ENCODE measurements at regions not wholly inside any gene's neighbourhood (a gene's known extent, or its start where the extent isn't known, plus 50 kb on each side); places are given as distances from the start of the nearest gene placed in this dataset.

DNA sequence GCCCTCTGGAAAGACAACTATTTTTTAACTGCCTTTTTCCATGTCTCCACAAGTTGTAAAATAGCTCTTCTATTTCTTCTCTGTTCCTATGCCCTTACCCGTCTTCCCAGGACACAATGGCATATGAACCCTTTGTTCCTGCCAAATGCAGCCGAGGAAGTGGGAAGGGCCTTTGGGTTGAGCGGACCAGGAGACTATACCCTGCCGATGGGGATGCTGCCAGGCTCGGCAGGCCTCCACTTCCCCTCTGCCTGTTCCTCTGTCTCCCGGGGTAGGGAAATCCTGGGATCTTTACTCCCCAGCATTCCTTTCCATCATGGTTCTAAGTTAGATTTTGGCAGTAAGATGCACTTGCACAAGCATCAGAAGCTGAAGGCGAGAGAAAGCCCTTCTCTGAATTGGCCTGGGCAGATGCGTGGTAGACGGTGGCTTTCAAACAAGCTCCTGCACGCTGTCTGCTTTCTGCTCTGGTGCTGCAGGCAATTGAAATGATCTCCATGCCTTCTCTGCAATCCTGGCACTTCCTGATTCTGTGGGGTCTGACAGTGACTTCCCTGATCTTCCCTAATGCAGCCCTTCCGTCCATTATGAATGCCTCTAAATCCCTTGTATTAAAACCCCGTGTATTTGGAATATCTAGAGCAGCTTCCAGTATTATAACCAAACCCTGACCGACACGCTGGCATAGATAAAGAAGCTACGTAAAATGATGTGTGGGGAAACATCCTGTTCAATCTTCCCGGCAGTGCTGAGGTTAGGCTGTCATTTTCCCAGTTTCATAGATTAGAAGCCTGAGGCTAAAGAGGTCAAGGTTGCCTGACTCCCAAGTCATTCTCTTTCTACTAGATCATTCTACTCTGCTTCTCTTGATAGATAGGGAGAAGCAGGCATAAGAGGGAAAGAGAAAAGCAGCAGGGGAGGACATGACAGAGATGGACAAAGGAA, 69.8 kb downstream of the MCFD2 start:
- Mint-ChIP-seq H3K27ac (ENCODE audit: unreplicated experiment) (no peak overlapping the region), H3K27me3 (ENCODE audit: low read depth, unreplicated experiment) (peaks cover 10% of the 10 kb centered on the region), H3K36me3 (ENCODE audit: low read depth, unreplicated experiment) (no peaks in the 10 kb centered on the region), H3K4me3 (ENCODE audit: unreplicated experiment) (no peak overlapping the region), H3K9me3 (ENCODE audit: unreplicated experiment) (no peaks in the 10 kb centered on the region), H3K4me1 (ENCODE audit: low read depth, unreplicated experiment) (peaks cover 42% of the 10 kb centered on the region)
- DNase-seq (ENCODE audit: low read depth) (no peak), FAIRE-seq (no peak)
- Histone ChIP-seq H2AFZ (ENCODE audit: low read depth, low read length) (no peak overlapping the region), H3K9me3 (ENCODE audit: insufficient read depth, low read depth, low read length) (no peaks in the 10 kb centered on the region), H3K4me1 (ENCODE audit: insufficient read depth, low read length) (peaks cover 47% of the 10 kb centered on the region), H3K27ac (ENCODE audit: low read depth, low read length) (no peak overlapping the region), H3K79me2 (ENCODE audit: insufficient read depth, low read length) (no peaks in the 10 kb centered on the region), H3K9ac (ENCODE audit: low read length) (peak overlapping the region; percentile 80), H3K4me3 (ENCODE audit: insufficient read depth, low read depth, low read length) (no peak overlapping the region), H3K4me2 (ENCODE audit: low read length) (no peak overlapping the region), H3K36me3 (ENCODE audit: insufficient read depth, low read length) (no peaks in the 10 kb centered on the region), H4K20me1 (ENCODE audit: insufficient read depth, low read length) (no peaks in the 10 kb centered on the region), H3K27me3 (ENCODE audit: insufficient read depth, low read length) (no peaks in the 10 kb centered on the region)
- TF ChIP-seq, protein P1, sequence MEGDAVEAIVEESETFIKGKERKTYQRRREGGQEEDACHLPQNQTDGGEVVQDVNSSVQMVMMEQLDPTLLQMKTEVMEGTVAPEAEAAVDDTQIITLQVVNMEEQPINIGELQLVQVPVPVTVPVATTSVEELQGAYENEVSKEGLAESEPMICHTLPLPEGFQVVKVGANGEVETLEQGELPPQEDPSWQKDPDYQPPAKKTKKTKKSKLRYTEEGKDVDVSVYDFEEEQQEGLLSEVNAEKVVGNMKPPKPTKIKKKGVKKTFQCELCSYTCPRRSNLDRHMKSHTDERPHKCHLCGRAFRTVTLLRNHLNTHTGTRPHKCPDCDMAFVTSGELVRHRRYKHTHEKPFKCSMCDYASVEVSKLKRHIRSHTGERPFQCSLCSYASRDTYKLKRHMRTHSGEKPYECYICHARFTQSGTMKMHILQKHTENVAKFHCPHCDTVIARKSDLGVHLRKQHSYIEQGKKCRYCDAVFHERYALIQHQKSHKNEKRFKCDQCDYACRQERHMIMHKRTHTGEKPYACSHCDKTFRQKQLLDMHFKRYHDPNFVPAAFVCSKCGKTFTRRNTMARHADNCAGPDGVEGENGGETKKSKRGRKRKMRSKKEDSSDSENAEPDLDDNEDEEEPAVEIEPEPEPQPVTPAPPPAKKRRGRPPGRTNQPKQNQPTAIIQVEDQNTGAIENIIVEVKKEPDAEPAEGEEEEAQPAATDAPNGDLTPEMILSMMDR (IDR thresholded peaks at IDR 0.05; ENCODE audit: insufficient read depth, low read depth, low read length) = no peak
- TF ChIP-seq EZH2 (IDR thresholded peaks at IDR 0.05; ENCODE audit: insufficient read depth, low read length) = no peak

DNA sequence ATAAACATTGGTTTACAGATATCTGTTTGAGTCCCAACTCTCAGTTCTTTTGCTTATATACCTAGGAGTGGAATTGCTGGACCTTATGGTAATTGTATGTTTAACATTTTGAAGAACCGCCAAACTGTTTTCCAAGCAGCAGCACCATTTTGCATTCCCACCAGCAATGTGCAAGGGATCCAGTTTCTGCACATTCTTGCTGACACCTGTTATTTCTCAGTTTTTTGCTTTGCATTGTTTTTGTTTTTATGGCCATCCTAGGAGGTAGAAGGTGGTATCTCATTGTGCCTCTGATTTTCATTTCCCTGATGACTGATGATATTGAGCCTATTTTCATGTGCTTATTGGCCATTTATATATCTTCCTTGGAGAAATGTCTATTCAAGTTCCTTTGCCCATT, 71.2 kb downstream of the MCFD2 start:
- H4K20me1 ChIP-seq (ENCODE audit: insufficient read depth, low read length) = no peaks in the 10 kb centered on the region
- FAIRE-seq (no peak), DNase-seq (ENCODE audit: low read depth) (no peak)
- H3K4me2 ChIP-seq (ENCODE audit: low read length) = no peak overlapping the region
- H3K4me1 Mint-ChIP-seq (ENCODE audit: low read depth, unreplicated experiment) = peaks cover 32% of the 10 kb centered on the region
- H3K4me3 Mint-ChIP-seq (ENCODE audit: unreplicated experiment) = no peak overlapping the region
- H3K9ac ChIP-seq (ENCODE audit: low read length) = no peak overlapping the region
- H3K4me1 ChIP-seq (ENCODE audit: insufficient read depth, low read length) = peaks cover 33% of the 10 kb centered on the region
- no peaks in the 10 kb centered on the region for H3K9me3 Mint-ChIP-seq (ENCODE audit: unreplicated experiment)
- H3K36me3 Mint-ChIP-seq (ENCODE audit: low read depth, unreplicated experiment) = peaks cover 1% of the 10 kb centered on the region
- no peaks in the 10 kb centered on the region for H3K79me2 ChIP-seq (ENCODE audit: insufficient read depth, low read length)
- TF ChIP-seq EZH2 (IDR thresholded peaks at IDR 0.05; ENCODE audit: insufficient read depth, low read length) = no peak
- TF ChIP-seq, protein P1 (IDR thresholded peaks at IDR 0.05; ENCODE audit: insufficient read depth, low read depth, low read length) = no peak
- H3K27ac ChIP-seq (ENCODE audit: low read depth, low read length) = no peak overlapping the region
- H3K36me3 ChIP-seq (ENCODE audit: insufficient read depth, low read length) = no peaks in the 10 kb centered on the region
- H3K27ac Mint-ChIP-seq (ENCODE audit: unreplicated experiment) = no peak overlapping the region
- H3K27me3 Mint-ChIP-seq (ENCODE audit: low read depth, unreplicated experiment) = peaks cover 15% of the 10 kb centered on the region
- no peaks in the 10 kb centered on the region for H3K27me3 ChIP-seq (ENCODE audit: insufficient read depth, low read length)
- no peak overlapping the region for H2AFZ ChIP-seq (ENCODE audit: low read depth, low read length)
- H3K4me3 ChIP-seq (ENCODE audit: insufficient read depth, low read depth, low read length) = no peak overlapping the region
- H3K9me3 ChIP-seq (ENCODE audit: insufficient read depth, low read depth, low read length) = no peaks in the 10 kb centered on the region

DNA sequence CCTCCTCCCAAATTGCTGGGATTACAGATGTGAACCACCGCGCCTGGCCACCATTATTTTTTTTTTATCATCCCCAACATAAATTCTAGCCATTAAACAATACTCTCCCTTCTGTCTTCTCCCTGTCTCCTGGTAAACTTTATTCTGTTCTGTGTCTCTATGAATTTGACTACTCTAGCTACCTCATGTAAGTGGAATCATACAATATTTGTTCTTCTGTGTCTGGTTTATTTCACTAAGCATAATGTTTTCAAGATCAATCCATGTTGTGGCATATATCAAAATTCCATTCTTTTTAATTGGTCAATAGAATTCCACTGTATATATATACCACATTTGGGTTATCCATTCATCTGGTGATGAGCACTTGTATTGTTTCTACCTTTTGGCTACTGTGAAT, 71.6 kb downstream of the MCFD2 start:
- no peaks in the 10 kb centered on the region for H3K27me3 ChIP-seq (ENCODE audit: insufficient read depth, low read length)
- H3K9me3 ChIP-seq (ENCODE audit: insufficient read depth, low read depth, low read length) = no peaks in the 10 kb centered on the region
- FAIRE-seq (no peak), DNase-seq (ENCODE audit: low read depth) (no peak)
- Mint-ChIP-seq H3K27ac (ENCODE audit: unreplicated experiment) (no peak overlapping the region), H3K27me3 (ENCODE audit: low read depth, unreplicated experiment) (peaks cover 16% of the 10 kb centered on the region), H3K4me3 (ENCODE audit: unreplicated experiment) (no peak overlapping the region), H3K9me3 (ENCODE audit: unreplicated experiment) (no peaks in the 10 kb centered on the region), H3K36me3 (ENCODE audit: low read depth, unreplicated experiment) (peaks cover 1% of the 10 kb centered on the region), H3K4me1 (ENCODE audit: low read depth, unreplicated experiment) (peaks cover 28% of the 10 kb centered on the region)
- H3K9ac ChIP-seq (ENCODE audit: low read length) = no peak overlapping the region
- no peaks in the 10 kb centered on the region for H3K36me3 ChIP-seq (ENCODE audit: insufficient read depth, low read length)
- H3K79me2 ChIP-seq (ENCODE audit: insufficient read depth, low read length) = no peaks in the 10 kb centered on the region
- H3K4me3 ChIP-seq (ENCODE audit: insufficient read depth, low read depth, low read length) = no peak overlapping the region
- TF ChIP-seq, protein P1 (IDR thresholded peaks at IDR 0.05; ENCODE audit: insufficient read depth, low read depth, low read length) = no peak
- TF ChIP-seq EZH2 (IDR thresholded peaks at IDR 0.05; ENCODE audit: insufficient read depth, low read length) = no peak
- H3K27ac ChIP-seq (ENCODE audit: low read depth, low read length) = no peak overlapping the region
- peaks cover 29% of the 10 kb centered on the region for H3K4me1 ChIP-seq (ENCODE audit: insufficient read depth, low read length)
- no peaks in the 10 kb centered on the region for H4K20me1 ChIP-seq (ENCODE audit: insufficient read depth, low read length)
- H3K4me2 ChIP-seq (ENCODE audit: low read length) = no peak overlapping the region
- H2AFZ ChIP-seq (ENCODE audit: low read depth, low read length) = no peak overlapping the region
